ENCODE measurements at regions not wholly inside any gene's neighbourhood (a gene's known extent, or its start where the extent isn't known, plus 50 kb on each side); places are given as distances from the start of the nearest gene placed in this dataset.

DNA sequence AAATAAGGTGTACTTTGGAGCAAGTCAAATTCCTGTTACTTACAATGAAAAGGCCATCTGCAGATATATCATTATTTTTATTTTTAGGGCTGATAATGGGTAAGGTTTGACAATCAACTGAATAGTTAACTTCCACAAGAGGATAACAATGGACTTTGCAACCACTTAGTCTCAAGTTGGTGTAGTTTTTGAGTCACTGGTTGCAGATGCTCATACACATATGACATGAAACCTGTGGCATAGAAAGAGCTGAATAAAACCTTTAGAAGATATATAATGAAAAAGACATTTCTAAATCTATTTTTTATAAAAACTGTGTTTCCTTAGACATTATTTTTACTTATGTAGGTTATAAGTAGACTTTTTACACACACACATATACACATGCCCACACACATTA, 2110.9 kb downstream of the PCDH7 start:
- TF ChIP-seq POLR2AphosphoS5 (IDR thresholded peaks at IDR 0.05; ENCODE audit: low read depth, low read length) (no peak), MAFK (IDR thresholded peaks at IDR 0.05; ENCODE audit: low read depth, low read length) (no peak), CHD2 (IDR thresholded peaks at IDR 0.05; ENCODE audit: low read length) (no peak), JUND (IDR thresholded peaks at IDR 0.05; ENCODE audit: low read length) (no peak), MAX (IDR thresholded peaks at IDR 0.05) (no peak), CREB1 (IDR thresholded peaks at IDR 0.05) (no peak), RAD21 (IDR thresholded peaks at IDR 0.05 in 1 of 2, conservative IDR thresholded peaks at IDR 0.05 in 1 of 2; ENCODE audit: low read depth in 2 of 2, low read length in 2 of 2) (no peak), POLR2A (IDR thresholded peaks at IDR 0.05; ENCODE audit: control extremely low read depth in 1 of 2, low read depth in 2 of 2, low read length in 2 of 2) (no peak), CEBPB (IDR thresholded peaks at IDR 0.05; ENCODE audit: low read depth, low read length) (no peak)
